RCC 7860 (cell line): ENCODE measurements at regions not wholly inside any gene's neighbourhood (a gene's known extent, or its start where the extent isn't known, plus 50 kb on each side); places are given as distances from the start of the nearest gene placed in this dataset.
"Not testable (repeated sequence)": the region's sequence is repeated elsewhere in the genome, so short reads cannot be mapped to it uniquely, and the experiment has no call there.

Source experiments
- DNase-seq: peaks from one replicate; pipeline ENCODE4 v3.0.0-alpha.2; 2015; ENCODE audit warnings: low spot score
- FAIRE-seq: peaks from 2 replicates; lab custom pipeline; 2012; peaks lifted over from hg19 to GRCh38; lab: Jason Lieb, UNC

GRCh38 chr9:106174346-106174745, 480.0 kb downstream of the TMEM38B start:
- no peak for FAIRE-seq
- no peak for DNase-seq

- DNase-seq (no peak), FAIRE-seq (no peak)
These were observed 482.9 kb downstream of the TMEM38B start for GRCh38 chr9:106177216-106177615.

- no peak for DNase-seq
- FAIRE-seq: no peak
These were observed 484.9 kb downstream of the TMEM38B start for GRCh38 chr9:106179191-106179590.

- DNase-seq, FAIRE-seq: not testable (repeated sequence)
These were observed 509.6 kb downstream of the TMEM38B start for GRCh38 chr9:106203815-106204516.

GRCh38 chr9:106207298-106207697, 513.0 kb downstream of the TMEM38B start:
- FAIRE-seq (no peak), DNase-seq (no peak)

- DNase-seq: no peak
These were observed 524.1 kb downstream of the TMEM38B start for GRCh38 chr9:106218427-106218826.

GRCh38 chr9:106218854-106219253, 524.5 kb downstream of the TMEM38B start:
- FAIRE-seq (no peak), DNase-seq (no peak)

More at GRCh38 chr9:106218427-106218826, 524.1 kb downstream of the TMEM38B start:
- no peak for FAIRE-seq

GRCh38 chr9:106220415-106220814, 526.1 kb downstream of the TMEM38B start:
- FAIRE-seq (no peak), DNase-seq (no peak)

GRCh38 chr9:106228861-106229260, 534.5 kb downstream of the TMEM38B start:
- FAIRE-seq: no peak

GRCh38 chr9:106233116-106233515, 538.8 kb downstream of the TMEM38B start:
- no peak for DNase-seq

More at GRCh38 chr9:106228861-106229260, 534.5 kb downstream of the TMEM38B start:
- no peak for DNase-seq

GRCh38 chr9:106260908-106261307, 566.6 kb downstream of the TMEM38B start:
- not testable (repeated sequence) for FAIRE-seq, DNase-seq

More at GRCh38 chr9:106233116-106233515, 538.8 kb downstream of the TMEM38B start:
- FAIRE-seq: no peak

GRCh38 chr9:106277966-106278365, 583.6 kb downstream of the TMEM38B start:
- peak; percentile 67 for DNase-seq
- FAIRE-seq: no peak

- DNase-seq: no peak
These were observed 579.2 kb upstream of the ZNF462 start for GRCh38 chr9:106283769-106284168.

GRCh38 chr9:106284296-106284695, 578.7 kb upstream of the ZNF462 start:
- DNase-seq: no peak
- FAIRE-seq: no peak

More at GRCh38 chr9:106283769-106284168, 579.2 kb upstream of the ZNF462 start:
- no peak for FAIRE-seq

- FAIRE-seq (no peak), DNase-seq (no peak)
These were observed 576.7 kb upstream of the ZNF462 start for GRCh38 chr9:106286249-106286648.

- DNase-seq (no peak), FAIRE-seq (no peak)
These were observed 575.8 kb upstream of the ZNF462 start for GRCh38 chr9:106287091-106287631.

GRCh38 chr9:106287731-106288130, 575.2 kb upstream of the ZNF462 start:
- FAIRE-seq: no peak
- DNase-seq: no peak

- DNase-seq: no peak
- no peak for FAIRE-seq
These were observed 574.3 kb upstream of the ZNF462 start for GRCh38 chr9:106288689-106289088.

- FAIRE-seq: no peak
These were observed 571.2 kb upstream of the ZNF462 start for GRCh38 chr9:106291786-106292185.

GRCh38 chr9:106296426-106296825, 566.5 kb upstream of the ZNF462 start:
- DNase-seq (no peak), FAIRE-seq (no peak)

More at GRCh38 chr9:106291786-106292185, 571.2 kb upstream of the ZNF462 start:
- DNase-seq: no peak

- DNase-seq: no peak
- no peak for FAIRE-seq
These were observed 564.0 kb upstream of the ZNF462 start for GRCh38 chr9:106298997-106299396.

- FAIRE-seq (no peak), DNase-seq (no peak)
These were observed 558.5 kb upstream of the ZNF462 start for GRCh38 chr9:106304401-106304920.
